HG03175 (cell line): ENCODE measurements at regions not wholly inside any gene's neighbourhood (a gene's known extent, or its start where the extent isn't known, plus 50 kb on each side); places are given as distances from the start of the nearest gene placed in this dataset.
"Not testable (repeated sequence)": the region's sequence is repeated elsewhere in the genome, so short reads cannot be mapped to it uniquely, and the experiment has no call there.

Experiments used
- ATAC-seq: cut with Tn5 transposase; IDR thresholded peaks from one replicate; pipeline ENCODE4 v1.9.1; 2021; ENCODE audit warnings: mild to moderate bottlenecking, moderate library complexity; ENCODE audit not compliant: unreplicated experiment

DNA sequence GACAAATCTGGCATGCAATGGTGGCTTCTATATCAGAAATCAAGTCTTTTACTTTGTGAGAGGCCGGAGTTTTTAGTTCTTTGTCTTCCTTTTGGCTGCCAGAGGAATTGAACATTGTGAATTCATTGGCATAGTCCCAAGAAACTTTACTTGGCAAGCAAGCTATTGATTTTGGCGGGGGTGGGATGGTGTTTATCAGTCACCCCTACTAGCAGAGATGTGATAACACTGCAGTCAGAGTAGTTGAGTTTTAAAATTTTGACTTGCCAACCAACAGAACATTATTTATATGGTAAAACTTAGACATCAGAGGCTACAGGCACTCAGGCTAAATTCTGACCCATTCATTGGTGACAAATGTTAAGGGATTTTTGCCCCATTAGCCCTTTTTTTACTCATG is 129.7 kb downstream of the FAM72C start:
- not testable (repeated sequence) for ATAC-seq

- ATAC-seq = not testable (repeated sequence)
Observed at GRCh38 chr1:143839182-143839581, 132.6 kb downstream of the FAM72C start.

DNA sequence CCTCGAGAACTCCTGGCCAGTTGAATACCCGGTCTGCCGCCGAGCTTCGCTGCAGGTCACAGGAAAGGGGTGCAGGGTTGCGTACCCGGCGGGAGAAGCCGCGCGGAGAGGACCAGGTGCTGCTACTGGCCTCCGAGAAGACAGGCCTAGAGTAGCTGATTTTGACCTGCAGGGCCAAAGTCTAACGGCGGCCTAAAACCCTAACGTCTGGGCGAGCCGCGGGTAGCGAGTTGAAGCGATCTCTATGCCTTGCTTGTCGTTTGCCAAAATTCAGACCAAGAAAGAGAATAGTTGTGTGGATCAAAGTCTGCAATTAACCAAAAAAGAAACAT is 133.2 kb downstream of the FAM72C start:
- ATAC-seq = not testable (repeated sequence)

GRCh38 chr1:143837924-143838597 is 133.7 kb downstream of the FAM72C start:
- ATAC-seq = not testable (repeated sequence)

GRCh38 chr1:143833376-143833775 is 138.4 kb downstream of the FAM72C start:
- not testable (repeated sequence) for ATAC-seq

- not testable (repeated sequence) for ATAC-seq
Observed at GRCh38 chr1:143832379-143832716, 139.4 kb downstream of the FAM72C start.

DNA sequence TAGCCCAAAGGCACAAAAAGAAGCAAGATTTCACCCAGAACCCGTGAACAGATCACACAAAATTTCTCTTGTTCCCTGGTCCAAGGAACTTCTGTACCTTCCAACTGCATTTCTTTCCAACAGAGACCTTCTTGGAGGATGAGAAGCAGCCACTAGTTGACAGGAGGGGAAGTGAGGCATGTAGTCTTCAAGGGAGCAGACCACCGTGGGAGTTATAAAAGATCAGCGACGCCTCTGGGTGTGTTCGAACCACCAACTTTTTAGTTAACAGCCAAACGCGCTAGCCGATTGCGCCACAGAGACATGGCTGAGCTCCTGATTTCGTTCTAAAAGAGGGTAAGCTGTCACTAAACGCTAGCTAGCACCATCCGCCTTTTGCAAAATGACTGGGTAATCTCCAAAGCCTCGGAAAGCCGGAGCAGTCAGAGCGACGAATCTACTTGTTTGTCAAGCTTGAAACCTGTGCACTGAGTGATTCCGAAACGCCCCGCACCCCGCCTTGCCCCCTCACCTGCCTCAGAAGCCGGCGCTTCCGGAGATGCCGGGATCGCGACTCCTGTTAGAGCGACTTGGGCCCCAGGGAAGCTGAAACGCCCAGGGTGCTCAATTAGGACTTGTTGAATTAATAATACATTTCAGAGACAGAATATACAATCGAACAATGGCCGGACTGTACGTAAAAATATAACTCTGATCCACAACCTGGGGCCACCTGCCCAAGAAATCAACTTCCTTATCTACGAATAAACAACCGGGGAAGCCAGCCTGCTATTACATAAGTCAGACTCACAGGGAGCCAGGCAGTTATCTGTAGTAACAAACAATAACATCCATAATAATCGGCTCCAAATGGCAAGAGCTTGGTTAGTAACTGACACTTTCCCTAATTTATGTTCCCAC is 140.1 kb downstream of the FAM72C start:
- ATAC-seq = not testable (repeated sequence)

DNA sequence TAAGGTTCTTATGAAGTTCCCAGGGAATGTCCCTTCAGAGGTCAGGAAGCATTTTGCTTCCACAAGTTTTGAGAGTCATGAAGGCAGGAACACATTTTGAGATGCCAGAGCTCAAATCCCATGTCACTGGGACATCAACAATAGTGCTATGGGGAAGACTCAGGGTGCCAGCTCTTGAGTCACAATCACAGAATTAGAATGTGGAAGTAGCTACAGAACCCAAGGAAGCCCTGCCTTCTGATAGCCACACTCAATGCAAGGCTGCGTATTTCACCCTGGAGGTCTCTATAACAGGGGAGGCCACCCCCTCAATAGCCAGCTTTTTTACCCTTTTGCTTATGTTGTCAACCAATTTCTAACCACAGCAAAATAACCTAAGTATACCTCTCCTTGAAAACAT is 145.6 kb downstream of the FAM72C start:
- ATAC-seq = not testable (repeated sequence)

GRCh38 chr1:143824266-143824665 is 147.5 kb downstream of the FAM72C start:
- not testable (repeated sequence) for ATAC-seq

DNA sequence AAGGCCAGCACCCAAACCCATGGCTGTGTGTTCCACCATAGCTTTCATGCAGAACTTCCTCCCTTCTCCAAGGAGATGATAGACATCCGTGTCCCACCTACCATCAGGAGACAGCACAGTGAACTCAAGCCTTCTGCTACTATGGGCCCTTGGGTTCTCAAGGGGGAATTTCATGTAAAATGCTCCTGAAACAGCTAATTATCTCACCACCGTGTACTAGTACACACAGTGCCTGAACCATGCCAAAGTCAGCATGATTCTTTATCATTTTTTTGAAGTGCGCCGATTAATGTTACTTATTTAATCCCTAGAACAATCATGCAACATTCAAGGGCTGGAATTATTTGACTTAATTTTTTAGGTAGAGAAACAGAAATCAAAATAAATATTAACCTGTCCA is 151.7 kb downstream of the FAM72C start:
- not testable (repeated sequence) for ATAC-seq

DNA sequence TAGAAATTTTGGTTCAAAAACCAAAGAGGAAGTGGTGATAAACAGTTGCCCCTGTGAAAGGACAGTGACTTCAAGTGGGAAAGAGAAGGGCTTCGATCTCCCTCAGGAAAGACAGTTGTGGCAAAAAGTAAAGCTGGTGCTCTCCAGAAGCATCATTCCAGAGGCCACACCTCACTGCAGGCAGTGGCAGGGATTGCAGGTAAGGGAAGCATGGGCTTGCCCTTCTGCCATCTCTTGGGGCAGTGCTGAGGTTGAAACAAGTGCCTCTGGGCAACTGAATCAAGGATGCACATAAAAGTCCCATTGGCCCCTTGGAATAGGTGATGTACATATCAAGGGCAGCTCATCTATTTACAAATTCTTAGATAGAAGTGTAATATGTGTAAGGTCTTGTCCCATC is 155.4 kb downstream of the FAM72C start:
- ATAC-seq = not testable (repeated sequence)

DNA sequence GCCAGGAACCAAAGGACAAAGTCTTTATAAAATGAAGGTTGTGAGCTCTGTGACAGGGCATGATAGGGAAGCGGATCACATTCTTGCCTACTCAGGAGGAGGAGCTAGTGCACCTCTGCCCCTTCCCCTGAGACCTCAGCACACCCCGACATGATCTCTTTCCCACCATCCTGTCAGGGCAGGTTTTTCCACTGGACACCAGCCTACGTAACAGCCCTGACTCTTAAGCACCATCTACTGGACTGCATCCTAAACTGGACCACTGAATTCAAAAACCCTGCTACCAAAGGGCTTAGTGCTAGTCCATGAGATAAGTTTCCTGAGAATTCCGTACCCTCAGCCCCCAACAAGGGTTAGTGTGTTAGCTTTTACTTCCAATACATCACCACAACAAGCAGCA is 166.4 kb downstream of the FAM72C start:
- not testable (repeated sequence) for ATAC-seq

DNA sequence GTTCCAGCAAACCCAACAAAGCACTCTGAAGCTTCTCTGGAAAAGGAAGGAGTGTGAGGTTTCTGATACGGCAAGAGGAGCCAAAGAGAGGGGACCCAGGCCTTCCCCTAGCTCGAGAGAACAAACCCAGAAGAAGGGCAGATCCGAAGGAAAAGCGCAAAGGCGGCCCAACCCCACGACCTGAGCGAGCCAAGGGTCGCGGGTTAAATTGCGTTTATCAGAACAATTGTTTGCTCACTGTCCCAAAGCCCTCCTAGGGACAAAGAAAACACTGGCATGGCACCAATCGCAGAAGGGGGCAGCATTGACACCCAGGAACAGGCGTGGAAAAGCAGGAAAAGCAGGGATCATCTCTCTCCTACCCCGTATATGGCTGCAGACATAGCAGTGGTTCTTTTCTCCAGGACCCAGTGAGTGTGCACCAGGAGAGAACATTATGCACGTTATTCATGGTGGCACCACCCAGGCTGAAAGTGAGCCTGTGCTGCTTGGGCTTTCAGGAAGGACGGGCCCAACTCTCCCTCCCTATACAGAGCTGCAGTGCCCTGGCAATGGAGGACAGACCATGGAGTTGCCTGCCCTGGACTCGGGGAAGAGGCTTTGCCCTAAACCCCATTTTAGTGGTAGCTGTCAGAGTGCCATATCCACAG is 167.0 kb downstream of the FAM72C start:
- not testable (repeated sequence) for ATAC-seq

DNA sequence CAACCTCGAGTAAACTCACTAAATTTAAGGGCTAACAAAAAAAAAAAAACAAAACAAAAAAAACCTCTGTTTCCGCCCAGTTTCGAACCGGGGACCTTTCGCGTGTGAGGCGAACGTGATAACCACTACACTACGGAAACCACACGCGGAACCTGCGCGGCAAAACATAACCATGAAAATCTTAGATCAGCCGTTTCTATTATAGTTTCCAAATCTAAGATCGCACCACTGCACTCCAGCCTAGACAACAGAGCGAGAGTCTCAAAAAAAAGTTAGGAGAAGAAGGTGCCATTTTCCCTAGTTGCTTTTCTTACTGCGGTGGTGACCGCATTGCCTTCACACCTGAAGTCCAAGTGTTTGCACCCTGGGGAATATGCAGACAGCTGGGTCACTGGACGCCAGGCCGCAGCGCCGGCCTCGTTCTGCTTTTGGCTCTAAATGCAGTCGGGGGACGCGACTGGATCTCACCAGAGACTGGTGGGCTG is 167.8 kb downstream of the FAM72C start:
- ATAC-seq = peak; percentile 64

GRCh38 chr1:143803095-143803494 is 168.7 kb downstream of the FAM72C start:
- ATAC-seq = peak; percentile 33

DNA sequence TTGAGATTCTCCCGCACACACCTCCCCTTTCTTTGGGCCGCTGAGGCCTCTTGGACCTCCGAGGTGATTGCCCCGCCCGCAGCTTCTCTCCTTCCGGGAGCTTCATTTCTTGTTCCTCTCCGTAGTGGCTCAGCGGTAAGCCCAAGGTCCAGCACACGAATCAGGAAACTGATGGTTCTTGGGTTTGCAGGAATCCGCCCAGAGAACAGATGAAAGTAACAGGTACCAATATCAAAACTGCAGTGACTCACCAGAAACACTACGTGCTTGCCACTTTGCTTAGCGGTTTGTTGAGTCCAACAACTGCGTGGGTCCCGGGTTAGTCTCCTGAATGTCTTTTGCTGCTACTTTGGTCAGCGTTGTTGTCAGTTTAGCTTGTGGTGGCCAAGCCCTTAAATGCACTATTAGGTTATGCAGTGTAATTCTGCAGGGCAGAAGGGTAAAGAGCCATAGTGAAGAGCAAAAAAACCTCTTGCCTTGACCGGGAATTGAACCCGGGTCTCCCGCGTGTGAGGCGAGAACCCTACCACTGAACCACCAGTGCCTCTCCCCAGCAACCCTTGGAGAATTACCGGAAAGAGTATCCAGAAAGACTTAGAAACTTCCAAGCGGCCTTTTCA is 172.1 kb downstream of the FAM72C start:
- ATAC-seq = not testable (repeated sequence)

DNA sequence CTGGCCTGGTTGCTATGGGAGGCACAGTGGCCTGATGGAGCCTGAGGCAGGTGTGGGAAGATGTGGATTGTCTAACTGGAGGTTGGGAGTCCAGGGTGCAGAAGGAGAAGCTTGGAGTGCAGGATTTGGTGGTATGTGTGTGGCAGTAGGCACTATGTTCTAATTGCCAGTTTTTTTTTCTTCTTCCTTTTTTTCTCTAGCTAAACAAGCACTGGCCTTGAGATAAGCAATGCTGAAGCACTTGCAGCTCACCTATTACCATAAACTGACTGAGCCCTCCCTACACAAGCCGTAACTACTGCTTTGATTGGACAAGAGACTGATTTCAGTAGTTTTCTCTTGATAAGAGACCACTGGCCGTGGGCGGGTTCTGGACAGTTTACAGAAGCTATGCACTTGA is 175.4 kb downstream of the FAM72C start:
- not testable (repeated sequence) for ATAC-seq

- ATAC-seq = not testable (repeated sequence)
Observed at GRCh38 chr1:143792047-143792937, 179.5 kb downstream of the FAM72C start.

GRCh38 chr1:143786381-143786780 is 185.4 kb downstream of the FAM72C start:
- ATAC-seq = not testable (repeated sequence)

GRCh38 chr1:143785883-143786282 is 185.9 kb downstream of the FAM72C start:
- ATAC-seq = not testable (repeated sequence)
